ENCODE measurements at regions not wholly inside any gene's neighbourhood (a gene's known extent, or its start where the extent isn't known, plus 50 kb on each side); places are given as distances from the start of the nearest gene placed in this dataset.

GRCh38 chr9:14031810-14032209, 282.1 kb downstream of the NFIB start:
- no peak for DNase-seq

GRCh38 chr9:14031060-14031414, 282.9 kb downstream of the NFIB start:
- DNase-seq, result no peak

GRCh38 chr9:14030375-14031059, 283.4 kb downstream of the NFIB start:
- DNase-seq, result peak; percentile 74

- DNase-seq, result peak; percentile 27
Observed at GRCh38 chr9:14029806-14030374, 284.1 kb downstream of the NFIB start.

GRCh38 chr9:14027116-14027800, 286.7 kb downstream of the NFIB start:
- DNase-seq, result peak; percentile 85

- DNase-seq, result no peak
Observed at GRCh38 chr9:14025741-14026140, 288.2 kb downstream of the NFIB start.

GRCh38 chr9:14023285-14023684, 290.7 kb downstream of the NFIB start:
- no peak for DNase-seq

- no peak for DNase-seq
Observed at GRCh38 chr9:14021871-14022525, 291.9 kb downstream of the NFIB start.

- no peak for DNase-seq
Observed at GRCh38 chr9:14018081-14018480, 295.9 kb downstream of the NFIB start.

- no peak for DNase-seq
Observed at GRCh38 chr9:14014744-14015143, 299.2 kb downstream of the NFIB start.

GRCh38 chr9:14014218-14014617, 299.7 kb downstream of the NFIB start:
- DNase-seq, result no peak

GRCh38 chr9:14011799-14012560, 302.0 kb downstream of the NFIB start:
- DNase-seq, result no peak

GRCh38 chr9:14007190-14007769, 306.7 kb downstream of the NFIB start:
- DNase-seq, result no peak

- no peak for DNase-seq
Observed at GRCh38 chr9:14006386-14007187, 307.4 kb downstream of the NFIB start.

- no peak for DNase-seq
Observed at GRCh38 chr9:14004110-14004509, 309.8 kb downstream of the NFIB start.

- DNase-seq, result no peak
Observed at GRCh38 chr9:13994240-13994639, 319.7 kb downstream of the NFIB start.

- DNase-seq, result no peak
Observed at GRCh38 chr9:13993632-13994185, 320.2 kb downstream of the NFIB start.

- peak; percentile 87 for DNase-seq
Observed at GRCh38 chr9:13992138-13993088, 321.5 kb downstream of the NFIB start.

GRCh38 chr9:13991395-13991794, 322.5 kb downstream of the NFIB start:
- no peak for DNase-seq

- DNase-seq, result no peak
Observed at GRCh38 chr9:13990994-13991393, 322.9 kb downstream of the NFIB start.

Measured in NCI-H510A treated with DMSO at 0.1 percent for 48 hours (cell line).